ENCODE measurements at regions not wholly inside any gene's neighbourhood (a gene's known extent, or its start where the extent isn't known, plus 50 kb on each side); places are given as distances from the start of the nearest gene placed in this dataset.
"Not testable (repeated sequence)": the region's sequence is repeated elsewhere in the genome, so short reads cannot be mapped to it uniquely, and the experiment has no call there.

DNA sequence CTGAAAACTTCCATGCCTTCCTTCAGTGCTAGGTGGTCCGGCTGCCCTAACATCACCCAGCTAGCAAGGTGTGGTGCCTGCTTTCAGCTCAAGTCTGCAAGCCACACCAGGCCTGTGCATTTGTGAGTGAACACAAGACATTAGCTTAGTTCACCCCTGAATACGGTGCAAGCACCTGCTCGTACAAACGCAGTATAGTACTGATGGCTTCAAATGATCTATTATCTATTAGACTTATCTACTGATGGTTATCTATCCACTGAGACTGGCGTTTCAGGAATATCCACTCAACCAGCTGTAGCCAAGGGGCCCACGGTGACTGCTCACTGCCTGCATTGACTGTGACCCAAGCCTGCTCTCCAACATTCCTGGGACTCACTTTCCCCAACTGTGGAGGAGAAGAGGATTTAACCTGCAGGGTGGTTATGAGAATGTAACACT is 155.9 kb downstream of the SHOX start:
- no peak for DNase-seq

GRCh38 chrX:784829-785228 is 154.2 kb downstream of the SHOX start:
- no peak for DNase-seq

DNA sequence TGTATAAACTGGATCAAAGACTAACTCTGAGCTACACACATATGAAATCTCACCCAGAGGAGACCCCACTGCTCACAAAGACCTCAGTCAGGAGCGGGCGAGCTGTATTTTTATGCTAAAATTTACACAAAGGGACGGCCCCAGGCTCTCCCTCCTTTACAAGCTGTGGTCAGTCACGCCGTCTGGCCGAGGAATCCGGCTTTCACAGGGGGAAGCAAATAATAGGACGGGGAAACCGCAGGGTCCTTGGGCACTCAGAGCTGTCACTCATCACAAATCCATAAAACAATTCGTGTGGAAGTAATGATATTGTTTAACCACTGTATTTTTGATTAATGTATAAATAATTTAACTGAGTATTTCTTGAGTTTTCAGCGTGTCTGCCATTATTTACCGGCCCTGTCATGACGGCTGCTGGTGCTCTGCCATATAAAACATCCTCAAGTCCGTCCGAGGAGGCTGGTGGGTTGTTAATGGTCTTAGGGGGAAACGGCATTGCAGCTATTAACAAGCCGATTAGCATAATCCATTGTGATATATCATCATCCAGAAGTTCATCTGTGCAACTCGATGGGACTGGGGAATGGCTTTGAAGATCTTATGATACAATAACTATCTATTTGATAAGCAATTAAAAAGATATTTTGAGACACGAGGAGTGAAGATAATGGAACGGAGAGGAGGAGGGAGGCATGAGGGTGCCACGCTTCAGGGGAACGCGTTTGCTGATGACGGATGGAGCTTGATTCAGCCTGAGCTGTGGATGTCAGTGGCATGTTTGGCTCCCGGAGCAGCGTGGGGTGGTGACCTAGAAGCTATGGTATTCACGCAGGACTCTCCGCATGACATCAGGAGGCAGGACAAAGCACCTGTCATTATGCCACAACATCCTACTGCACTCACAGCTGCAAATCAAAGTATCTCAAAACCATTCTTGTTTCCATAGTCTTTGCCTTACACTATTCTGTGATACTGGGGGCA is 150.9 kb downstream of the SHOX start:
- DNase-seq: no peak

GRCh38 chrX:776529-777230 is 146.1 kb downstream of the SHOX start:
- DNase-seq: no peak

- DNase-seq: no peak
Observed at GRCh38 chrX:776061-776460, 145.5 kb downstream of the SHOX start.

- no peak for DNase-seq
Observed at GRCh38 chrX:774536-774935, 143.9 kb downstream of the SHOX start.

GRCh38 chrX:773292-774025 is 142.9 kb downstream of the SHOX start:
- no peak for DNase-seq

GRCh38 chrX:771536-771935 is 140.9 kb downstream of the SHOX start:
- DNase-seq: no peak

DNA sequence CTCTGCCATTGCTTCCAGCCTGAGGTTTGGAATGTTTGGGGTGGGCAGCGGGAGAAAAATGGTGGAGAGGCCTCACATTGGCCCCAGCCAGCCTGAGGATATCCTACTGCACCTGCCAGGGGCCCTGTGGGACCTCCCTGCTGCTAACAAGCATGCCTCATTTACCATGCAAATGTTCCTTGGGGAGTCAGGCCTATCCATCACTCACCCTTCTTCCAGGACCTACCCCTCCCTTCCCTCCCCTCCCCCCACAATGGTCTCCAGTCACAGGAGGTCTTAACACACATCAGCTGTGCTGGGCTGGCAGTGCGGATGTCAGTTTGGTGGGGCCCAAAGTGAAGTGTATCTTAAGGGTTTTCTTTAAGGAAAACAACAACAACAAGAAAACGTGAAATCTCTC is 139.2 kb downstream of the SHOX start:
- no peak for DNase-seq

DNA sequence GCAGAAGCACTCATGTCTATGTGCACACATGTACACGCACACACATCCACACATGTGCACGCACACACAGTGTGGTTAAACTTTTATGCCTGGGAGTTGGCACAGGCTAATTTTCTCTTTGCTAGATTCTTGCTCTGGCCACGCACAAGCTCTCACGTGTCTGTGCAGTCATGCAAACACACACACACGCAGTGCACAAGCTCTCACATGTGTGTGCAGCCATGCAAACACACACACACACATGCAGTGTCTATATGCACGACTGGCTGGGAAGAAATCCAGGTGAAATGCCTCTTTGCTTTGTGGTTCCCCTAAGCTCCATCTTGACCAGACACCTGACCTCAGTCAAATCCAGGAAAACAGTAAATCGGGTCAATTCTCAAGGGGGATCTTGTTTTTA is 138.0 kb downstream of the SHOX start:
- DNase-seq: no peak

DNA sequence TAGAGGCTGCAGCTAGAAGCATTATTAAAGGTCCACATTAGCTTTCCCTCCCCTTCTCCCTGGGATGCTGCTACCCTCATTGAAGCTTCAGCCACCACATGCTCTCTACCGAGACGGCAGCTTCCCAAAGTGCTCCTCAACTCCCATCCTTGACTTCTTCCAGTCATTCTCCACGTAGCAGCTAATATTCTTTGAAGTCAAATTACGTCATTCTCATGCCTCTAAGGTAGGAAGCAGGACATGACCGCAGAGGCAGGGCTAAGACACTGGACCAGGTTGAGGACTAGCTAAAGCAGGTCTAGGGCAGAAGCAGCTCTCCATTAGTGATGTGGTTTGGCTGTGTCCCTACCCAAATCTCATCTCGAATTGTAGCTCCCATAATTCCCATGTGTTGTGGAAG is 128.3 kb downstream of the SHOX start:
- no peak for DNase-seq

- DNase-seq: no peak
Observed at GRCh38 chrX:750812-751211, 120.2 kb downstream of the SHOX start.

DNA sequence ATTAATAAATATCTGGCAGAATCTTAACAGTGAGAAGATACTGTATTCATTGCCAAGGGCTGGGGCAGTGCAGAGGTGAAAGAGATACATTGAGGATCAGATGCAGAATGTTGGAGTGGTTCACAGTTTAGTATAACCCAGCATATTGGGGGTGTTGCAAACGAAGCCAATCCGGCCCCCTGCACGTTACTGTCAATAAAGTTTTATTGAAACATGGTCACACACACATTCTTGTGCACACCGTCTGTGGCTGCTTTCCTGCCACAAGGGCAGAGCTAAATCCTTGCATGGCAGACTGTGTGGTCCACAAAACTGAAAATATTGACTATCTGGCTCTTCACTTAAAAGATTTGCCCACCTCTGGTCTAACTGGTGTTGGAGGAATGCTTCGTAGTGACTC is 119.7 kb downstream of the SHOX start:
- DNase-seq: no peak

GRCh38 chrX:747176-747575 is 116.6 kb downstream of the SHOX start:
- no peak for DNase-seq

- no peak for DNase-seq
Observed at GRCh38 chrX:739611-740010, 109.0 kb downstream of the SHOX start.

DNA sequence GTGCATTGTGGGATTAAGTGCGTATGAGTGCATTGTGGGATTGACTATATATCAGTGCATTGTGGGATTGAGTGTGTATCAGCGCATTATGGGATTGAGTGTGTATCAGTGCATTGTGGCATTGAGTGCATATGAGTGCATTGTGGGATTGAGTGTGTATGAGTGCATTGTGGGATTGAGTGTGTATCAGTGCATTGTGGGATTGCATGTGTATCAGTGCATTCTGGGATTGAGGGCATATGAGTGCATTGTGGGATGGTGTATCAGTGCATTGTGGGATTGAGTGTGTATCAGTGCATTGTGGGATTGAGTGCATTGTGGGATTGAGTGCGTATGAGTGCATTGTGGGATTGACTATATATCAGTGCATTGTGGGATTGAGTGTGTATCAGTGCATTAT is 106.4 kb downstream of the SHOX start:
- not testable (repeated sequence) for DNase-seq

- DNase-seq: no peak
Observed at GRCh38 chrX:734362-734761, 103.8 kb downstream of the SHOX start.

DNA sequence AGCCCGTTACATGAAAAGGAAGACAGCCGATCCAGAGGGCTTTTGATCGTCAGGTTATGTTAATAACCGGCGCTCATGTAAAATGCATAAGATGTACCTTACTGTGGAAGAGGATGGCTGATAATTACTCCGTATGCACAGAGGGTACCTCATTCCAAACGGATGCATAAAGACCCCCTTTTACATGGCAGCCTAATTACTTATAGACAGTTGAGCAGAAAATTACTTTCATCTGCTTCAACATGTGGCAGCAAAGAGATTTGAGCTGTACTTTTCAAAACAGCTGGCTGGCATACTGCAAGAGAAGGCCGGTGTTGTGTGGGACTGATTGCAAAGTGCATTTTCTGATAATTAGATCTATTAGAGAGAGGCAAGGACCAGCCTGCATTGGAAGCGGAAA is 103.4 kb downstream of the SHOX start:
- DNase-seq: no peak

DNA sequence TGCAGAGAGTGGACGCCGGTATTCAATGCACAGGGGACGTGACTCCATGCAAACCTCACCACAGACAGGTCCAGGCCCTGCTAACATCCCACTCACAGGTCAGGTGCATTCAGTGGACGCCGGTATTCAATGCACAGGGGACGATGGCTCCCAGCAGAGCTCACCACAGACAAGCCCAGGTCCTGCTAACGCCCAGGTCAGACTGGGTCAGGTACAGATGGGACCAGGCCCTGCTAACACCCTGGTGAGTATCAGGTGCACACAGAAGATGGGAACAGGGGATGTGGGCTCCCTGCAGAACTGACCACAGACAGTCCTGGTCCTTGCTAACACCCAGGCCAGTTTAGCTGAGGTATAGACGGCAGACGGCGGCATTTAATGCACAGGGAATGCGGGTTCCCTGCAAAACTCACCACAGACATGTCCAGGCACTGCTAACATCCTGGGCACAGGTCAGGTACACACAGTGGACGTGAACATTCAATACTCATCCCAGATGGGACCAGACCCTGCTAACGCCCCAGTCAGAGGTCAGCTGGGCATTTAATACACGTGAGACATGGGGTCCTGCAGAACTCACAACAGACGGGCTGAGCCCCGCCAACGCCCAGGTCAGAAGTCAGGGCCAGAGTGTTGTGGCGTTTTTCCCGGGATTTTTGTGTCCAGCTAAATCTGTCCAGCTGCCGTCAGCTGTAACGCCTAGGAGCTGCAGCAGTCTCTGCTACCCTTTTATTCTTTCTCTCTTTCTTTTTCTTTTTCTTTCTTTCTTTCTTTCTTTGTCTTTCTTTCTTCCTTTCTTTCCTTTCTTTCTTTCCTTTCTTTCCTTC is 99.2 kb downstream of the SHOX start:
- DNase-seq: no peak

- not testable (repeated sequence) for DNase-seq
Observed at GRCh38 chrX:729101-729500, 98.5 kb downstream of the SHOX start.

DNA sequence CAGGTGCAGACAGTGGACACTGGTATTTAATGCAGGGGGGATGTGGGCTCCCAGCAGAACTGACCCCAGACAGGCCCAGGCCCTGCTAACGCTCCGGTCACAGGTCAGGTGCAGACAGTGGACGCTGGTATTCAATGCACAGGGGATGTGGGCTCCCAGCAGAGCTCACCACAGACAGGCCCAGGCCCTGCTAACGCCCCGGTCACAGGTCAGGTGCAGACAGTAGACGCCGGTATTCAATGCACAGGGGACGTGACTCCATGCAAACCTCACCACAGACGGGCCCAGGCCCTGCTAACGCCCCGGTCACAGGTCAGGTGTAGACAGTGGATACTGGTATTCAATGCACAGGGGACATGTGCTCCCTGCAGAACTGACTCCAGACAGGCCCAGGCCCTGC is 98.0 kb downstream of the SHOX start:
- DNase-seq: not testable (repeated sequence)
